GM06990 (cell line): ENCODE measurements at regions not wholly inside any gene's neighbourhood (a gene's known extent, or its start where the extent isn't known, plus 50 kb on each side); places are given as distances from the start of the nearest gene placed in this dataset.
"Not testable (repeated sequence)": the region's sequence is repeated elsewhere in the genome, so short reads cannot be mapped to it uniquely, and the experiment has no call there.

Experiments
- DNase-seq: peaks from one replicate; pipeline ENCODE4 v3.0.0-alpha.2; 2011; ENCODE audit not compliant: insufficient read length; ENCODE audit errors: extremely low read depth
- H3K27me3 ChIP-seq: replicated peaks from 2 replicates; pipeline ENCODE4 v1.6.0; 2011; ENCODE audit warnings: low read length; ENCODE audit not compliant: control insufficient read depth, insufficient read depth
- H3K36me3 ChIP-seq: 2 replicates; pipeline ENCODE4 v1.5.1; 2011; ENCODE audit warnings: low read length; ENCODE audit not compliant: control insufficient read depth, insufficient read depth
- H3K4me3 ChIP-seq: replicated peaks from 2 replicates; pipeline ENCODE4 v1.5.1; 2011; ENCODE audit warnings: low read depth, mild to moderate bottlenecking, control low read depth, low read length
- TF ChIP-seq, protein P1 (sequence below): IDR thresholded peaks from 2 replicates; pipeline ENCODE4 v1.5.1; 2011; ENCODE audit warnings: low read length, control low read depth, mild to moderate bottlenecking, inconsistent platforms; ENCODE audit not compliant: insufficient read depth, poor library complexity, severe bottlenecking

DNA sequence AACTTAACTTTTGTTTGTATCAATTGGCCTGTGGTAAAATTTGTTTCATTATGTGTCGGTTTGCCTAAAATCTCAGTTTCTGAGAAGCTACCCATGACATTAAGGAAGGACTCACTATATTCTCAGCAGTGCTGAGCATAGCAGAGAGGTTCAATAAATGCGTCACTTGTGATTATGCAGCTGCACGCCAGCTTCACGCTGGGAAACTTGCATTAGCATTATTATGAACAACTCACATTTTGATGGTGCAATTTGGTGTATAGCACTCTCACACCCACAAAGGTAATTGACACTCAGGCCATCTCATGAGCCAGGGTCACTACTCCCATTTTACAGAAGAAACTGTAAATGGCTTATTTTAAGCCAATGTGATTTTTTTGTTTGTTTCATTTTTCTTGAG is 80.6 kb upstream of the SALL1 start:
- H3K27me3 ChIP-seq, result no peaks in the 10 kb centered on the region
- DNase-seq, result no peak
- no peak overlapping the region for H3K4me3 ChIP-seq
- TF ChIP-seq, protein P1, sequence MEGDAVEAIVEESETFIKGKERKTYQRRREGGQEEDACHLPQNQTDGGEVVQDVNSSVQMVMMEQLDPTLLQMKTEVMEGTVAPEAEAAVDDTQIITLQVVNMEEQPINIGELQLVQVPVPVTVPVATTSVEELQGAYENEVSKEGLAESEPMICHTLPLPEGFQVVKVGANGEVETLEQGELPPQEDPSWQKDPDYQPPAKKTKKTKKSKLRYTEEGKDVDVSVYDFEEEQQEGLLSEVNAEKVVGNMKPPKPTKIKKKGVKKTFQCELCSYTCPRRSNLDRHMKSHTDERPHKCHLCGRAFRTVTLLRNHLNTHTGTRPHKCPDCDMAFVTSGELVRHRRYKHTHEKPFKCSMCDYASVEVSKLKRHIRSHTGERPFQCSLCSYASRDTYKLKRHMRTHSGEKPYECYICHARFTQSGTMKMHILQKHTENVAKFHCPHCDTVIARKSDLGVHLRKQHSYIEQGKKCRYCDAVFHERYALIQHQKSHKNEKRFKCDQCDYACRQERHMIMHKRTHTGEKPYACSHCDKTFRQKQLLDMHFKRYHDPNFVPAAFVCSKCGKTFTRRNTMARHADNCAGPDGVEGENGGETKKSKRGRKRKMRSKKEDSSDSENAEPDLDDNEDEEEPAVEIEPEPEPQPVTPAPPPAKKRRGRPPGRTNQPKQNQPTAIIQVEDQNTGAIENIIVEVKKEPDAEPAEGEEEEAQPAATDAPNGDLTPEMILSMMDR, result no peak
- no peaks in the 10 kb centered on the region for H3K36me3 ChIP-seq

DNA sequence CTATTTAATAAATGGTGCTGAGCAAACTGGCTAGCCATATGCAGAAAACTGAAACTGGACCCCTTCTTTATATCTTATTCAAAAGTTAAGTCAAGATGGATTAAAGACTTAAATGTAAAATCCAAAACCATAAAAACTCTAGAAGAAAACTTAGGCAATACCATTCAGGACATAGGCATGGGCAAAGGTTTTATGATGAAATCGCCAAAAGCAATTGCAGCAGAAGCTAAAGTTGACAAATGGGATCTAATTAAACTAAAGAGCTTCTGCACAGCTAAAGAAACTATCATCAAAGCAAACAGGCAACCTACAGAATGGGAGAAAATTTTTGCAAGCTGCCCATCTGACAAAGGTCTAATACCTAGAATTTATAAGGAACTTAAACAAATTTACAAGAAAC is 79.0 kb upstream of the SALL1 start:
- not testable (repeated sequence) for DNase-seq, H3K36me3 ChIP-seq, H3K4me3 ChIP-seq, H3K27me3 ChIP-seq

DNA sequence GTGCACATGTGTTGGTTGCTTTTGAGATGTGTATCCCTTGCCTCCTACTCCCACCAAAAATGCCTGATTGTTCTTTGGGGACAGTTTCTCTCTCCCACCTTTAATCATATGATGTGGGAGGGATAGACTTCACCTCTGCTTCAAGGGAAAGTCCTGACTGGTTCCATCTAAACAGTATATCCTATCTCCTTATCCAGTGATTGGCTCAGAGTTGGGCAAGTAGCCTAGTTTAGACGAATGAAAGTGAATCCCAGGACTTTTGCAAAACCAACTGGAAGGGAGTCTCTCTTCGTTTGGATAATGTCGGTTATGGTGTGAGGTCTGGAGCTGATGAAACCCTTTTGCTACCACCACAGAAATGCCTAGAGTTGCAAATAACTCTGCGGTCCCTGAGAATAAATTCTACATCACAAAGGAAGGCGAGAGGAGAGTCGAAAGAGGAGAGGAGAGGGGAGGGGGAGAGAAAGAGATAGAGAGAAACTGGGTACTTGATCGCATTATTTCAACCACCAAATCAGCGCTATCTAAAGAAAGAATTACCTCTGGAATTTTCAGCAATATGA is 77.1 kb upstream of the SALL1 start:
- TF ChIP-seq, protein P1, result no peak
- no peak for DNase-seq
- H3K4me3 ChIP-seq, result no peak overlapping the region
- H3K27me3 ChIP-seq, result no peaks in the 10 kb centered on the region
- H3K36me3 ChIP-seq, result no peaks in the 10 kb centered on the region

DNA sequence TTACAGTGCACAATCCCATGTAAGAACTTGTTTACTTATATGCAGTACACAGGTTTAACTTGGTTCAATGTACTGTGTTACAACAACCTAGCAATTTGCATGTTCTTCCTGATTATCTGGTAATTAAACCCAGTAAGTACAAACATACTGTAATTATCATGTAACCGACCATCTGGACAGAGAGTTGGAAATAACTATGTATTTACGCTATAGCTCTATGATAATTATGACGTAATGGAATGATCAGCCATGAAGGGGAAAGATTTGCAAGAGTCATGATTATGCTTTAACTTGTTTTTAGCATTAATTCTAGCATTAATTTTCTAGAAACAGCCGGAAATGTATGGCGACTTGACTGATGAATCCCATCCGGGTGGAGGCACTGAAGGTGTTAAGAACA is 74.8 kb upstream of the SALL1 start:
- no peak for DNase-seq
- TF ChIP-seq, protein P1, result no peak
- H3K4me3 ChIP-seq, result no peak overlapping the region
- H3K27me3 ChIP-seq, result no peaks in the 10 kb centered on the region
- H3K36me3 ChIP-seq, result no peaks in the 10 kb centered on the region

DNA sequence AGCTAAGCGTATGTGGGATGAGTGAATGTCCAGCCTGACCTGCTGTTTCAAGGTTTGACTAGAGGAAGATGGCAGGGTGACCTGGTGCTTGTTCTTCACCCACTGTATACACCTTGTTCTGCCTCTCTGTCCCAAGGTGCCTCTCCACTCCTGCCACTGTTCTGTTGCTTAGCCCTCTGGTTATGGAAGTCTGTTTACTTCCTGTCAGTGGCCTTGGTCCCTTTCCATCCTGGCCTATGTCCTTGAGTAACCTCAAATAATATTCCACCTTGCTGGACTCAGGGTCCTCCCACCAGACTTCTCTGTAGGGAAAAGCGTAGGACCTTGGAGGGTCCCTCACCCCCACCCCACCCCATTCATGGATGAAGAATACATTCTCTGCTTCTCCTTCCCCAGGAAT is 73.2 kb upstream of the SALL1 start:
- Histone ChIP-seq H3K4me3 (no peak overlapping the region), H3K27me3 (no peaks in the 10 kb centered on the region), H3K36me3 (no peaks in the 10 kb centered on the region)
- TF ChIP-seq, protein P1, result no peak
- no peak for DNase-seq

DNA sequence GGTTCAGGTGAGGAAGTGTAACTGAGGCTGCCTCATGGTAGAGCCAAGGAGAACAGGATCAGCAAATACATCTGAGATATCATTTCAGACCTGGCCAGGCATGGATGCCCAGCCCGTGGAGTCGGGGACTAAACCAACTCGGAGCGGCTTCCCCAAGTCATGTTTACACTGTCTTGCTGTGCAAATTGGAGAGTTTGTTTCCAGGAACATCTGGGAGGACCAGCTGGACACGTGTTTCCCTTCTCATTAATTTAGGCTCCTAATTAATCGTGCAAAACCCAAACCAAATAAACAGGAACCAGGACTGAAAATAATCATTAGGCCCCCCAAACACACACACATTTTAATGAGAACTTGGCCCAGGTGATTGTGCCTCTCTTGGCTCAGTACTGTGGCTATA is 70.9 kb upstream of the SALL1 start:
- Histone ChIP-seq H3K36me3 (no peaks in the 10 kb centered on the region), H3K27me3 (no peaks in the 10 kb centered on the region), H3K4me3 (no peak overlapping the region)
- no peak for DNase-seq
- TF ChIP-seq, protein P1, result no peak
